Liver (tissue), 3 donors: ENCODE measurements at regions not wholly inside any gene's neighbourhood (a gene's known extent, or its start where the extent isn't known, plus 50 kb on each side); places are given as distances from the start of the nearest gene placed in this dataset.
"Not testable (repeated sequence)": the region's sequence is repeated elsewhere in the genome, so short reads cannot be mapped to it uniquely, and the experiment has no call there.

Experiments
- ATF3 ChIP-seq: IDR thresholded peaks from 2 replicates; pipeline ENCODE4 v1.6.1; 2016; ENCODE audit warnings: antibody characterized with exemption
- CTCF ChIP-seq: fragments of 150-350 bp; IDR thresholded peaks from 2 replicates; pipeline ENCODE4 v1.5.1; 2017; ENCODE audit warnings: improper control_type of control experiment, low read depth, low read length; ENCODE audit not compliant: missing input control
- JUND ChIP-seq, 2 donors: IDR thresholded peaks; 2 replicates each; pipeline ENCODE4 v1.6.1; 2016; ENCODE audit warnings: antibody characterized with exemption in 2 of 2
- MAX ChIP-seq: IDR thresholded peaks from 2 replicates; pipeline ENCODE4 v1.6.1; 2016; ENCODE audit warnings: antibody characterized with exemption
- RAD21 ChIP-seq, 2 donors: IDR thresholded peaks; 2 replicates each; pipeline ENCODE4 v1.6.1; 2016; ENCODE audit warnings: antibody characterized with exemption in 2 of 2, mild to moderate bottlenecking in 2 of 2
- REST ChIP-seq: IDR thresholded peaks from 2 replicates; pipeline ENCODE4 v1.6.1; 2016; ENCODE audit warnings: antibody characterized with exemption, mild to moderate bottlenecking
- RXRA ChIP-seq, 2 donors: IDR thresholded peaks; 2 replicates each; pipeline ENCODE4 v1.6.1; 2017 to 2018; ENCODE audit warnings: antibody characterized with exemption in 2 of 2, mild to moderate bottlenecking in 1 of 2
- YY1 ChIP-seq: IDR thresholded peaks from 2 replicates; pipeline ENCODE4 v1.6.1; 2016; ENCODE audit warnings: antibody characterized with exemption, mild to moderate bottlenecking
- ZBTB33 ChIP-seq: IDR thresholded peaks from 2 replicates; pipeline ENCODE4 v1.6.1; 2016; ENCODE audit warnings: antibody characterized with exemption
- donor health status: healthy.
- donor health status: healthy.

GRCh38 chr20:1799746-1800145 is 95.5 kb upstream of the SIRPA start:
- not testable (repeated sequence) for TF ChIP-seq REST; CTCF; ZBTB33; YY1; ATF3; RAD21 (IDR thresholded peaks at IDR 0.05); RXRA (IDR thresholded peaks at IDR 0.05); JUND (IDR thresholded peaks at IDR 0.05); MAX
